H1 (cell line): ENCODE measurements at regions not wholly inside any gene's neighbourhood (a gene's known extent, or its start where the extent isn't known, plus 50 kb on each side); places are given as distances from the start of the nearest gene placed in this dataset.

Experiments
- CBX8 ChIP-seq: fragments of 300-800, 300-1000 bp; sonication (generic); IDR thresholded peaks from 2 replicates; pipeline ENCODE4 v1.7.1; 2016; ENCODE audit warnings: low read depth, low read length, borderline replicate concordance
- FOSL1 ChIP-seq: IDR thresholded peaks from 2 replicates; pipeline ENCODE4 v1.6.1; 2011; ENCODE audit warnings: mild to moderate bottlenecking, low read depth, low read length, moderate library complexity; ENCODE audit not compliant: insufficient read depth
- NRF1 ChIP-seq: IDR thresholded peaks from 2 replicates; pipeline ENCODE4 v1.6.1; 2011; ENCODE audit warnings: mild to moderate bottlenecking, low read depth, low read length, improper control_type of control experiment

DNA sequence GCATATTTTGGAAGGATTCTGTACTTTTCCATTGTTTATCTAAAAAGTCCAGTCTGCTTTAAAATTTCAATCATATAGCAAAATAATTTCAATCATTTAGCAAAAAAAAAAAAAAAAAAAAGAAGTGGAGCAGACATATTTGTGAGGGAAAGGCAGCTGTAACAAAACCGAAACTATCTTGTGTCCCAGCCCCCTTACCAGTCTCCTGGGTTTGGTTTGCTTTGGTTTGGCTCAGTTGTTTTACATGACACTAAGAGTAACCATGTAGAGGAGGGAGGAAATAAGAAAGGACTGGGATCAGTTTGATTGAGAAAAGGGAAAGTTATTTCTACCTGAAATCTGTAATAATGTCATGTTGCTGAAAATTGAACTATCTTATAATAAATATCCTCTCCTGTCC lies 158.8 kb upstream of the GADL1 start (continued):
- no peak for TF ChIP-seq NRF1
- no peak for TF ChIP-seq CBX8
- TF ChIP-seq FOSL1 = no peak
